ENCODE measurements at regions not wholly inside any gene's neighbourhood (a gene's known extent, or its start where the extent isn't known, plus 50 kb on each side); places are given as distances from the start of the nearest gene placed in this dataset.

GRCh38 chr18:78630981-78631510 lies 348.6 kb upstream of the SALL3 start:
- TF ChIP-seq CTCF (IDR thresholded peaks at IDR 0.05; ENCODE audit: low read depth, low read length, poor library complexity, severe bottlenecking) (no peak), EZH2phosphoT487 (IDR thresholded peaks at IDR 0.05; ENCODE audit: borderline replicate concordance, low read length) (no peak)
